ENCODE measurements at regions not wholly inside any gene's neighbourhood (a gene's known extent, or its start where the extent isn't known, plus 50 kb on each side); places are given as distances from the start of the nearest gene placed in this dataset.

GRCh38 chr3:193780397-193780796 is 187.4 kb downstream of the OPA1 start (continued):
- TF ChIP-seq PHF8 (conservative IDR thresholded peaks at IDR 0.05; ENCODE audit: low read depth, low read length), result no peak
- TF ChIP-seq CREB1 (IDR thresholded peaks at IDR 0.05), result no peak
- TF ChIP-seq SUZ12 (IDR thresholded peaks at IDR 0.05; ENCODE audit: low read length), result no peak
- no peak for TF ChIP-seq JUND (IDR thresholded peaks at IDR 0.05; ENCODE audit: low read length)
- no peak for TF ChIP-seq CBX8 (IDR thresholded peaks at IDR 0.05; ENCODE audit: borderline replicate concordance, low read depth, low read length)

Measured in H1 (cell line).